OCI-LY1 (cell line): ENCODE measurements at regions not wholly inside any gene's neighbourhood (a gene's known extent, or its start where the extent isn't known, plus 50 kb on each side); places are given as distances from the start of the nearest gene placed in this dataset.

Experiments
- H2AFZ ChIP-seq: fragments of 200-600 bp; sonication (generic), shearing (Covaris generic); 2 replicates; pipeline ENCODE4 v1.6.0; 2014; ENCODE audit warnings: antibody characterized with exemption, mild to moderate bottlenecking, low read length
- H3F3A ChIP-seq: fragments of 200-600 bp; sonication (generic), shearing (Covaris generic); 2 replicates; pipeline ENCODE4 v1.6.0; 2014; ENCODE audit warnings: mild to moderate bottlenecking, antibody characterized with exemption, low read length, moderate library complexity; ENCODE audit not compliant: insufficient read depth
- H3K27ac ChIP-seq: fragments of 200-600 bp; sonication (generic); 2 replicates; pipeline ENCODE4 v1.5.1; 2014; ENCODE audit warnings: low read length, mixed run types, mild to moderate bottlenecking, low read depth; ENCODE audit not compliant: poor library complexity, severe bottlenecking
- H3K27me3 ChIP-seq: fragments of 200-600 bp; sonication (generic); 2 replicates; pipeline ENCODE4 v1.6.0; 2014; ENCODE audit warnings: antibody characterized with exemption, mild to moderate bottlenecking, low read length, moderate library complexity; ENCODE audit not compliant: insufficient read depth
- H3K36me3 ChIP-seq: fragments of 200-600 bp; sonication (generic); 2 replicates; pipeline ENCODE4 v1.6.1; 2014; ENCODE audit warnings: mild to moderate bottlenecking, antibody characterized with exemption, low read length, moderate library complexity, mixed read lengths; ENCODE audit not compliant: insufficient read depth
- H3K4me1 ChIP-seq: fragments of 200-600 bp; sonication (generic); 2 replicates; pipeline ENCODE4 v1.5.1; 2014; ENCODE audit warnings: mild to moderate bottlenecking, low read length, moderate library complexity; ENCODE audit not compliant: insufficient read depth, severe bottlenecking
- H3K4me2 ChIP-seq: fragments of 200-600 bp; sonication (generic), shearing (Covaris generic); 2 replicates; pipeline ENCODE4 v1.6.1; 2014; ENCODE audit warnings: low read length
- H3K4me3 ChIP-seq: fragments of 200-600 bp; sonication (generic); 2 replicates; pipeline ENCODE4 v1.5.1; 2014; ENCODE audit warnings: low read length, low read depth, mild to moderate bottlenecking, mixed read lengths; ENCODE audit not compliant: poor library complexity, severe bottlenecking
- H3K79me2 ChIP-seq: fragments of 200-600 bp; shearing (Covaris generic); 2 replicates; pipeline ENCODE4 v1.6.1; 2016; ENCODE audit warnings: mixed run types, low read length, mixed read lengths; ENCODE audit not compliant: insufficient read depth
- H3K9ac ChIP-seq: fragments of 200-600 bp; sonication (generic), shearing (Covaris generic); 2 replicates; pipeline ENCODE4 v1.6.1; 2014; ENCODE audit warnings: mild to moderate bottlenecking, low read length, mixed read lengths
- H3K9me2 ChIP-seq: fragments of 200-600 bp; sonication (generic), shearing (Covaris generic); 2 replicates; pipeline ENCODE4 v1.6.1; 2014; ENCODE audit warnings: low read depth, mild to moderate bottlenecking, low read length, mixed read lengths
- H3K9me3 ChIP-seq: fragments of 200-600 bp; shearing (Covaris generic); 2 replicates; pipeline ENCODE4 v1.6.1; 2014; ENCODE audit warnings: low read length, mixed read lengths
- H4K20me1 ChIP-seq: fragments of 200-600 bp; sonication (generic), shearing (Covaris generic); 2 replicates; pipeline ENCODE4 v1.6.0; 2016; ENCODE audit warnings: mild to moderate bottlenecking, low read length; ENCODE audit not compliant: insufficient read depth
- CTCF ChIP-seq: fragments of 200-600 bp; sonication (generic), shearing (Covaris generic); IDR thresholded peaks from 2 replicates; pipeline ENCODE4 v1.5.1; 2017; ENCODE audit warnings: mild to moderate bottlenecking, antibody characterized with exemption, low read length, moderate library complexity, mixed read lengths
- EZH2 ChIP-seq: fragments of 200-600 bp; sonication (generic), shearing (Covaris generic); IDR thresholded peaks from 2 replicates; pipeline ENCODE4 v1.8.0; 2017; ENCODE audit warnings: borderline replicate concordance, mixed run types, mild to moderate bottlenecking, antibody characterized with exemption, low read length, moderate library complexity, mixed read lengths

GRCh38 chr19:28218728-28219127 lies 994.2 kb downstream of the UQCRFS1 start:
- H3K79me2 ChIP-seq: no peaks in the 10 kb centered on the region
- no peak overlapping the region for H2AFZ ChIP-seq
- H3K9me3 ChIP-seq: no peaks in the 10 kb centered on the region
- no peak overlapping the region for H3K27ac ChIP-seq
- H3K27me3 ChIP-seq: no peaks in the 10 kb centered on the region
- H3K4me2 ChIP-seq: no peak overlapping the region
- no peaks in the 10 kb centered on the region for H3K4me1 ChIP-seq
- H3F3A ChIP-seq: no peaks in the 10 kb centered on the region
- no peak for TF ChIP-seq EZH2
- TF ChIP-seq CTCF: no peak
- no peaks in the 10 kb centered on the region for H4K20me1 ChIP-seq
- H3K9ac ChIP-seq: no peak overlapping the region
- H3K4me3 ChIP-seq: no peak overlapping the region
- no peaks in the 10 kb centered on the region for H3K36me3 ChIP-seq
- no peaks in the 10 kb centered on the region for H3K9me2 ChIP-seq

- Histone ChIP-seq H3K27me3 (no peaks in the 10 kb centered on the region), H3F3A (no peaks in the 10 kb centered on the region), H4K20me1 (no peaks in the 10 kb centered on the region), H2AFZ (no peak overlapping the region), H3K9ac (no peak overlapping the region), H3K4me1 (no peaks in the 10 kb centered on the region), H3K9me3 (no peaks in the 10 kb centered on the region), H3K9me2 (no peaks in the 10 kb centered on the region), H3K27ac (no peak overlapping the region), H3K79me2 (no peaks in the 10 kb centered on the region), H3K4me2 (no peak overlapping the region), H3K4me3 (no peak overlapping the region), H3K36me3 (no peaks in the 10 kb centered on the region)
- TF ChIP-seq CTCF (no peak), EZH2 (no peak)
Measured at GRCh38 chr19:28217022-28217421, 995.9 kb downstream of the UQCRFS1 start.

- H3K9ac ChIP-seq: no peak overlapping the region
- H3F3A ChIP-seq: no peaks in the 10 kb centered on the region
- no peak overlapping the region for H3K4me2 ChIP-seq
- H3K4me1 ChIP-seq: no peaks in the 10 kb centered on the region
- TF ChIP-seq EZH2 (no peak), CTCF (no peak)
- no peak overlapping the region for H3K4me3 ChIP-seq
- H3K27me3 ChIP-seq: no peaks in the 10 kb centered on the region
- no peaks in the 10 kb centered on the region for H4K20me1 ChIP-seq
- no peaks in the 10 kb centered on the region for H3K79me2 ChIP-seq
- H3K36me3 ChIP-seq: no peaks in the 10 kb centered on the region
- no peaks in the 10 kb centered on the region for H3K9me3 ChIP-seq
- no peak overlapping the region for H3K27ac ChIP-seq
- no peaks in the 10 kb centered on the region for H3K9me2 ChIP-seq
- H2AFZ ChIP-seq: no peak overlapping the region
Measured at GRCh38 chr19:28213470-28214082, 999.4 kb downstream of the UQCRFS1 start.
